Adrenal gland (tissue), 9 donors: ENCODE measurements at regions not wholly inside any gene's neighbourhood (a gene's known extent, or its start where the extent isn't known, plus 50 kb on each side); places are given as distances from the start of the nearest gene placed in this dataset.

Source experiments
- DNase-seq, 7 donors: peaks; one replicate each; pipeline ENCODE4 v3.0.0-alpha.2; 2019 to 2020
- H3K27ac ChIP-seq, 5 donors: fragments of 200-600 bp; sonication (generic) in 4 of 5; 1 replicate in 3 of 5; 2 replicates in 2 of 5; pipeline versions ENCODE4 v1.5.1 to v1.8.0; 2016 to 2020; ENCODE audit warnings: mild to moderate bottlenecking in 1 of 5
- H3K27me3 ChIP-seq: fragments of 200-600 bp; 2 replicates; pipeline ENCODE4 v1.8.0; 2021
- H3K36me3 ChIP-seq, 2 donors: fragments of 200-600 bp; replicated peaks in 1 of 2; 1 replicate in 1 of 2; 2 replicates in 1 of 2; pipeline versions ENCODE4 v1.5.1 to v1.8.0; 2018 to 2022
- H3K4me1 ChIP-seq, 2 donors: fragments of 200-600 bp; replicated peaks in 1 of 2; 1 replicate in 1 of 2; 2 replicates in 1 of 2; pipeline versions ENCODE4 v1.5.1 to v1.8.0; 2018 to 2021
- H3K4me3 ChIP-seq, 4 donors: fragments of 200-600 bp; sonication (generic) in 3 of 4; one replicate each; pipeline ENCODE4 v1.5.1; 2016 to 2018
- H3K9me3 ChIP-seq, 3 donors: fragments of 200-600 bp; sonication (generic) in 1 of 3; replicated peaks in 1 of 3; 1 replicate in 2 of 3; 2 replicates in 1 of 3; pipeline versions ENCODE4 v1.5.1 to v1.8.0; 2016 to 2021
- POLR2A ChIP-seq, 2 donors: fragments of 450-650 bp; IDR thresholded peaks; one replicate each; pipeline ENCODE4 v1.6.1; 2017; ENCODE audit warnings: antibody characterized with exemption in 2 of 2, mild to moderate bottlenecking in 2 of 2, moderate library complexity in 1 of 2
- WGBS, 4 donors: extraction: QIAGEN DNeasy Blood & Tissue Kit in 2 of 4; methylation state at CpG; one replicate each; pipeline versions ENCODE4 v1.1.5 to v1.1.7; 2013 to 2017; 5-methylcytosine and 5-hydroxymethylcytosine counted together
- intact Hi-C, 2 donors: fragments of 100-400 bp; cut with DNase I; formaldehyde crosslinking; loops; one replicate each; pipeline versions ENCODE4 v1.14.1 to v1.15.0; 2022 to 2023
- TF ChIP-seq, protein P1 (sequence below), 6 experiments: fragments of 450-650 bp in 4 of 6; fragments of 200-600 bp in 2 of 6; sonication (generic) in 1 of 6; IDR thresholded peaks; 1 replicate in 5 of 6; 2 replicates in 1 of 6; pipeline versions ENCODE4 v1.5.1 to v1.8.0; 2016 to 2021; ENCODE audit warnings: antibody characterized with exemption in 6 of 6, mild to moderate bottlenecking in 2 of 6, moderate library complexity in 1 of 6
- donor health status: healthy with polysubstance abuse.
- donor health status: Bipolar disorder and iron deficiency.
- donor health status: DM: yes; HTN: yes; CAD: no.
- donor health status: DM: no; HTN: no; CAD: no.
- donor health status: DM: no; HTN: no; CAD: no.

DNA sequence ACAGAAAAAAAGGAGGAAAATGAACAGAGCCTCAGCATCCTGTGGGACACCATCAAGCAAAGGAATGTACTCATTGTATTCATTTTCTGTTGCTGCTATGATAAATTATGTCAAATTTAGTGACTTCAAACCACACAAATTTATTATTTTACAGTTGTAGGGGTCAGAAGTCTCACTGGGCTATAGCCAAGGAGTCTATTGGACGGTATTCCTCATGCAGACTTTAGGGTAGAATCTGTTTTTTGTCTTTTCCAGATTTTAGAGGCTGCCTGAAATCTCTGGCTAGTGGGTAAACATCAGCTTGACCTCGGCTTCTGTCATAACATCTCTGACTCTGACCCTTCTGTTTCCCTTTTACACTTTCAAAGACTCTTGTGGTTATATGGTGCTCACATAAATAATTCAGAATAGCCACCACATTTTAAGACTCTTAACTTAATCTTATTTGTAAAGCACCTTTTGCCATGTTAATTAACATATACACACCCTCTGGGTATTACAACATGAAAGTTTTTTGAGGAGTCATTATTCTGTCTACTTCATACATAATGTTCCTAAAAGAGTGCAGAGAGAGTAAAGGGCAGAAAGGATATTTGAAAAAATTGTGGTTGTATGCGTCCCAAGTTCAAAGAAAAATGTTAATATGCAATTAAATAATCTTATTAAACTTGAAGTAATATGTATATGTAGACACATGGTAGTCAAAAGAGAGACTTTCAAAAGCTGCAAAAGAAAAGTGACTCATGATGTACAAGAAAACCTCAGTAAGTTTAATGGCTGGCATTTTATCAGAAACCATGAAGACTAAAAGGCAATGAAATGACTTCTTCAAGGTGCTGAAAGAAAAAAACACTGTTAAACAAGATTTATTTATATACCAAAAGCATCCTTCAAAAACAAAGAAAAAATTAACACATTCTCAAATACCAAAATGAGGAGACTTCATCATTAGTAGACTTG, 70.8 kb upstream of the MEOX2 start:
- intact Hi-C loops: no loop called here
- WGBS, 4 donors: 43 to 61% (median 53%) methylated on average over 3 of the region's 3 CpGs
- no peak for DNase-seq
- no peaks in the 10 kb centered on the region for H3K27me3 ChIP-seq
- no peaks in the 10 kb centered on the region for H3K9me3 ChIP-seq
- no peaks in the 10 kb centered on the region for H3K4me1 ChIP-seq
- H3K36me3 ChIP-seq: no peaks in the 10 kb centered on the region
- H3K4me3 ChIP-seq: no peak overlapping the region
- TF ChIP-seq, protein P1, sequence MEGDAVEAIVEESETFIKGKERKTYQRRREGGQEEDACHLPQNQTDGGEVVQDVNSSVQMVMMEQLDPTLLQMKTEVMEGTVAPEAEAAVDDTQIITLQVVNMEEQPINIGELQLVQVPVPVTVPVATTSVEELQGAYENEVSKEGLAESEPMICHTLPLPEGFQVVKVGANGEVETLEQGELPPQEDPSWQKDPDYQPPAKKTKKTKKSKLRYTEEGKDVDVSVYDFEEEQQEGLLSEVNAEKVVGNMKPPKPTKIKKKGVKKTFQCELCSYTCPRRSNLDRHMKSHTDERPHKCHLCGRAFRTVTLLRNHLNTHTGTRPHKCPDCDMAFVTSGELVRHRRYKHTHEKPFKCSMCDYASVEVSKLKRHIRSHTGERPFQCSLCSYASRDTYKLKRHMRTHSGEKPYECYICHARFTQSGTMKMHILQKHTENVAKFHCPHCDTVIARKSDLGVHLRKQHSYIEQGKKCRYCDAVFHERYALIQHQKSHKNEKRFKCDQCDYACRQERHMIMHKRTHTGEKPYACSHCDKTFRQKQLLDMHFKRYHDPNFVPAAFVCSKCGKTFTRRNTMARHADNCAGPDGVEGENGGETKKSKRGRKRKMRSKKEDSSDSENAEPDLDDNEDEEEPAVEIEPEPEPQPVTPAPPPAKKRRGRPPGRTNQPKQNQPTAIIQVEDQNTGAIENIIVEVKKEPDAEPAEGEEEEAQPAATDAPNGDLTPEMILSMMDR (IDR thresholded peaks at IDR 0.05): no peak
- no peak for TF ChIP-seq POLR2A (IDR thresholded peaks at IDR 0.05)
- no peak overlapping the region for H3K27ac ChIP-seq

DNA sequence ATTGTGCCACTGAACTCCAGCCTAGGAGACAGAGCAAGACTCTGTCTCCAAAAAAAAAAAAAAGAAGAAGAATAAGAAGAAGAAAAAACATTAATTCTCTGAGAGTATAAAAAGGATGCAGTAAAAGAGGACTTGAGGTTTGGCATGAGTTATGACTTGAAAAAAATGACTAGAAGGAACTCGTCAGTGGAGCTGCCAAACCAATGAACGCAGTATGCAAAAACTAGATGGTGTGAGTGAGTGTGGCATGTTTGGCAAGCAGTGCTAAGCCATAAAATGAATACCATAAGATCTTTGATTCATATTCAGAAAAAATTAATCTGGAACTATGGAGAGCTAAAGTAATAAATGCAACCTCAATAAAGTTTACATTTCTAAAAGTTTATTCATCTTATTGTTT, 68.6 kb upstream of the MEOX2 start:
- Histone ChIP-seq H3K4me3 (no peak overlapping the region), H3K9me3 (no peaks in the 10 kb centered on the region), H3K27ac (no peak overlapping the region), H3K36me3 (no peaks in the 10 kb centered on the region), H3K4me1 (no peaks in the 10 kb centered on the region), H3K27me3 (no peaks in the 10 kb centered on the region)
- no peak for DNase-seq
- intact Hi-C loops: no loop called here
- 78 to 83% (median 80%) methylated on average over 2 of the region's 2 CpGs for WGBS, 4 donors
- no peak for TF ChIP-seq POLR2A (IDR thresholded peaks at IDR 0.05)
- TF ChIP-seq, protein P1 (IDR thresholded peaks at IDR 0.05): no peak

DNA sequence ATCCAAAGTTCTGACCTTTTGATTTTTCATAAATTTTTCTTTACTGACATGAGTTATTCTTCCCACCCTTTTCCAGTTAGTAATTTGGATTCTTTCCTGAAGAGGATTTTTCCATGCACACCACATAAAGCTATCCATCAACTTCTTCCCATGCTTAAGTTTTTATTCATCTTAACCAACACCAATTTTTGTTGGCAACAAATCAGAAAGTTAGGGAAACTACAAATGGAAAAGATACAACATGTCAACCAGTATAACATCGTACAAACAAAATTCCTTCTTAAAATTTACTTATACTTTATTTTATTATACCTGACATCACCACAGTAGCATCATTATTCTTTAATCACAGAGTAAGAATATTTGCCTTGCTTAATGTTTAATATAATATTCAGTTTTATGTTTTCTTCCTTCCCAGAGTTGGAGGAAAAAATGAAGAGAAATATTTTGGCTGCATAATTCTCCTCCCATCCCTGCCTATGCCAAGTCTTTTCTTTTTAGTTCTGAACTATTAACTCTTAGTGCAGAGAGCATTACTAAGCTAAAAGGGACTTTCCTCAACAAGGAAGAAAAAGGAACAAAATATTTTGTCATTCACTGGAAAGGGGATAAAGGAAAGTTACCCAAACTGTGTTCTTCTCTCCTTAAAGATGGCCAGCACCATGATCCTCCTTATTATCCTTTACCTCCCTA, 67.5 kb upstream of the MEOX2 start:
- 58 to 67% (median 62%) methylated on average over 1 of the region's 1 CpG for WGBS, 4 donors
- TF ChIP-seq, protein P1 (IDR thresholded peaks at IDR 0.05): no peak
- TF ChIP-seq POLR2A (IDR thresholded peaks at IDR 0.05): no peak
- intact Hi-C loops: no loop called here
- no peak overlapping the region for H3K4me3 ChIP-seq
- no peaks in the 10 kb centered on the region for H3K9me3 ChIP-seq
- H3K27ac ChIP-seq: no peak overlapping the region
- H3K27me3 ChIP-seq: no peaks in the 10 kb centered on the region
- DNase-seq: no peak
- no peaks in the 10 kb centered on the region for H3K36me3 ChIP-seq
- no peaks in the 10 kb centered on the region for H3K4me1 ChIP-seq

DNA sequence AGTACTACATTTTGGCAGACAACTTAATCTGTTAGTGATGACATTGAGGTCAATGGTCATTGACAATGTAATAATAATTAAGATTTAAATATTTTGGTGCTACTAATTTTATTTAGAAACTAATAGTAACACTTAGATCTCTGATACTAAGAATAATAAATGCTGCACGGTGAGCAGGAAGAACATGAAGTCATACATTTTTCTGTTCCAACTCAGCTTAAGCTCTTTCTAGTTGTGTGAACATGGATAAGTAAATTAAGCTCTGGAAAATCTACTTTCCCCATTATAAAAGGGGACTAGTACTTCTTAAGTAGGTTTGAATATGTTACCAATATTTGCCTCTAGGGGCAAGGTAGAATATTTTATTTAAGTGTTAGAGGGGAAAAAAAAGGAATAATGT, 65.9 kb upstream of the MEOX2 start:
- Histone ChIP-seq H3K36me3 (no peaks in the 10 kb centered on the region), H3K27ac (no peak overlapping the region), H3K4me1 (peaks cover 3 to 9% of the 10 kb centered on the region in 2 donors), H3K9me3 (no peaks in the 10 kb centered on the region), H3K4me3 (no peak overlapping the region), H3K27me3 (no peaks in the 10 kb centered on the region)
- TF ChIP-seq, protein P1 (IDR thresholded peaks at IDR 0.05): no peak
- no peak for TF ChIP-seq POLR2A (IDR thresholded peaks at IDR 0.05)
- intact Hi-C loops: no loop called here
- no peak for DNase-seq
- 59 to 69% (median 63%) methylated on average over 1 of the region's 1 CpG for WGBS, 4 donors
